Superior temporal gyrus (tissue), 1 donor: ENCODE measurements at regions not wholly inside any gene's neighbourhood (a gene's known extent, or its start where the extent isn't known, plus 50 kb on each side); places are given as distances from the start of the nearest gene placed in this dataset.
"Not testable (repeated sequence)": the region's sequence is repeated elsewhere in the genome, so short reads cannot be mapped to it uniquely, and the experiment has no call there.

ENCODE experiments used
- DNase-seq: peaks from one replicate; pipeline ENCODE4 v3.0.0-alpha.2; 2016; ENCODE audit errors: extremely low spot score

GRCh38 chr3:112765531-112765930 lies 81.1 kb downstream of the CD200R1L start:
- DNase-seq = no peak

- DNase-seq = no peak
Measured at GRCh38 chr3:112763258-112763657, 83.4 kb downstream of the CD200R1L start.

GRCh38 chr3:112761062-112761638 lies 85.5 kb downstream of the CD200R1L start:
- no peak for DNase-seq

GRCh38 chr3:112759681-112760080 lies 87.0 kb downstream of the CD200R1L start:
- DNase-seq = no peak

- no peak for DNase-seq
Measured at GRCh38 chr3:112759210-112759609, 87.5 kb downstream of the CD200R1L start.

- DNase-seq = no peak
Measured at GRCh38 chr3:112757197-112757596, 89.5 kb downstream of the CD200R1L start.

- DNase-seq = no peak
Measured at GRCh38 chr3:112755845-112756613, 90.6 kb downstream of the CD200R1L start.

- DNase-seq = not testable (repeated sequence)
Measured at GRCh38 chr3:112755046-112755445, 91.6 kb downstream of the CD200R1L start.

GRCh38 chr3:112751564-112752512 lies 94.8 kb downstream of the CD200R1L start:
- DNase-seq = no peak

- no peak for DNase-seq
Measured at GRCh38 chr3:112751061-112751460, 95.6 kb downstream of the CD200R1L start.

- no peak for DNase-seq
Measured at GRCh38 chr3:112747624-112748023, 99.0 kb downstream of the CD200R1L start.

- DNase-seq = no peak
Measured at GRCh38 chr3:112746675-112747280, 99.9 kb downstream of the CD200R1L start.

GRCh38 chr3:112745567-112746248 lies 101.0 kb downstream of the CD200R1L start:
- no peak for DNase-seq

GRCh38 chr3:112744825-112745566 lies 101.7 kb downstream of the CD200R1L start:
- no peak for DNase-seq

- DNase-seq = no peak
Measured at GRCh38 chr3:112744106-112744505, 102.6 kb downstream of the CD200R1L start.

GRCh38 chr3:112742934-112743333 lies 102.0 kb upstream of the CCDC80 start:
- DNase-seq = no peak

- DNase-seq = no peak
Measured at GRCh38 chr3:112741983-112742382, 101.0 kb upstream of the CCDC80 start.

GRCh38 chr3:112740835-112741234 lies 99.9 kb upstream of the CCDC80 start:
- DNase-seq = no peak

GRCh38 chr3:112739252-112739965 lies 98.5 kb upstream of the CCDC80 start:
- no peak for DNase-seq

- DNase-seq = no peak
Measured at GRCh38 chr3:112738366-112738765, 97.4 kb upstream of the CCDC80 start.
